Karpas-422 (cell line): ENCODE measurements at regions not wholly inside any gene's neighbourhood (a gene's known extent, or its start where the extent isn't known, plus 50 kb on each side); places are given as distances from the start of the nearest gene placed in this dataset.

Experiments used
- DNase-seq: peaks from one replicate; pipeline ENCODE4 v3.0.0-alpha.2; 2015
- H2AFZ ChIP-seq: fragments of 200-600 bp; sonication (generic); 2 replicates; pipeline ENCODE4 v1.6.1; 2014; ENCODE audit warnings: antibody characterized with exemption, low read length, mixed read lengths
- H3K27ac ChIP-seq: fragments of 200-600 bp; sonication (generic); 2 replicates; pipeline ENCODE4 v1.5.1; 2014; ENCODE audit warnings: mild to moderate bottlenecking, low read length, moderate library complexity
- H3K27me3 ChIP-seq: fragments of 200-600 bp; sonication (generic); 2 replicates; pipeline ENCODE4 v1.6.1; 2014; ENCODE audit warnings: low read length, mixed read lengths
- H3K36me3 ChIP-seq: fragments of 200-600 bp; sonication (generic); 2 replicates; pipeline ENCODE4 v1.6.1; 2014; ENCODE audit warnings: low read length, mixed read lengths; ENCODE audit not compliant: insufficient read depth
- H3K4me1 ChIP-seq: fragments of 200-600 bp; sonication (generic); 2 replicates; pipeline ENCODE4 v1.6.1; 2014; ENCODE audit warnings: mild to moderate bottlenecking, low read length, mixed read lengths
- H3K4me2 ChIP-seq: fragments of 200-600 bp; sonication (generic); 2 replicates; pipeline ENCODE4 v1.6.1; 2014; ENCODE audit warnings: low read length, low read depth, mild to moderate bottlenecking; ENCODE audit not compliant: poor library complexity, severe bottlenecking
- H3K4me3 ChIP-seq: fragments of 200-600 bp; sonication (generic); 2 replicates; pipeline ENCODE4 v1.5.1; 2014; ENCODE audit warnings: mild to moderate bottlenecking, antibody characterized with exemption, low read length, mixed read lengths
- H3K79me2 ChIP-seq: fragments of 200-600 bp; sonication (generic); 2 replicates; pipeline ENCODE4 v1.6.1; 2014; ENCODE audit warnings: mild to moderate bottlenecking, low read length, mixed read lengths
- H3K9ac ChIP-seq: fragments of 200-600 bp; sonication (generic); 2 replicates; pipeline ENCODE4 v1.6.0; 2014; ENCODE audit warnings: low read length
- H3K9me2 ChIP-seq: fragments of 200-600 bp; sonication (generic), shearing (Covaris generic); replicated peaks from 2 replicates; pipeline ENCODE4 v1.6.0; 2014; ENCODE audit warnings: mild to moderate bottlenecking, low read length, moderate library complexity; ENCODE audit not compliant: insufficient read depth
- H3K9me3 ChIP-seq: fragments of 300-700, 200-600 bp; sonication (generic); 2 replicates; pipeline ENCODE4 v1.6.1; 2014; ENCODE audit warnings: low read length, mixed read lengths
- H4K20me1 ChIP-seq: fragments of 200-600 bp; sonication (generic); 2 replicates; pipeline ENCODE4 v1.6.1; 2014; ENCODE audit warnings: mild to moderate bottlenecking, antibody characterized with exemption, low read length, low read depth; ENCODE audit not compliant: insufficient read depth

DNA sequence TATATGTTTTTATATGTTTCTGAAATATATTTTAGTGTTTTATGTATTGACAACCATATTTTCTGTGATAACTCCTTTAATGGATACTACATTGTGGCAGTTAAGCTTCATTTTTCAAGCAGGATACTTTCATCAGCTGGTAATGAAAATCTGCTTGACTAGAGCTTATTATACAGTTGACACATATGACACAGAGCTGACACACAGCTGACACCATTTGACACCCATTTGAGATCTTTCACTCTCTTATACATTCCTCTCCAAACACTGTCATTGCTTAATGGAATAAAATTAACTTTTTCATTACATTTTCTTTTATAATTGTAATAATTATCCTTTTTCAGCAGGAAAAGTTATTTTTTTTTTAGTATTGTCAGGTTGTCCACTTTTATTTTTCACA, 561.1 kb upstream of the NDST4 start:
- Histone ChIP-seq H3K27me3 (no peaks in the 10 kb centered on the region), H3K9ac (no peak overlapping the region), H3K4me2 (no peak overlapping the region), H3K4me3 (no peak overlapping the region), H4K20me1 (no peaks in the 10 kb centered on the region), H3K9me2 (no peaks in the 10 kb centered on the region), H3K79me2 (no peaks in the 10 kb centered on the region), H3K9me3 (no peaks in the 10 kb centered on the region), H3K27ac (no peak overlapping the region), H3K36me3 (no peaks in the 10 kb centered on the region), H3K4me1 (no peaks in the 10 kb centered on the region), H2AFZ (no peak overlapping the region)
- DNase-seq, result no peak

DNA sequence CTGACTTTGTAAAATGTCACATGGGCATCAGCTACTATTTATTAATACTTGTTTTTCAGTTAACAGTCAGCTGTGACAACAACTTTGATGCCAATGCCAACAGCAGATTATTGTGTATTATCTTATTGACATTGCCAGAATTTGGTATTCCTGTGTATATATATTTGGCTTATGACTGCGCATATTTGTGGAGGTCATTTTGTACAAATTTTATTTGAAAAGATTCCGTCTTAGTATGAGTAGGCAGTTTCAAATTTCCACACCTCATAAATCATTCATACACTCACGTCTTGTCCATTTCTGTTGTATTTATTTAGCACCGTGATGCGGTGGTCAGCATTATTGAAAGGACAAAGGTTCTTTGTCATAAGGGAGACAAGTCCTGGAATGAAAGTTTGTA, 558.2 kb upstream of the NDST4 start:
- no peak overlapping the region for H3K27ac ChIP-seq
- H3K4me2 ChIP-seq, result no peak overlapping the region
- no peaks in the 10 kb centered on the region for H3K27me3 ChIP-seq
- DNase-seq, result no peak
- no peak overlapping the region for H3K4me3 ChIP-seq
- H3K4me1 ChIP-seq, result no peaks in the 10 kb centered on the region
- H3K36me3 ChIP-seq, result no peaks in the 10 kb centered on the region
- no peaks in the 10 kb centered on the region for H3K9me2 ChIP-seq
- no peak overlapping the region for H3K9ac ChIP-seq
- no peaks in the 10 kb centered on the region for H4K20me1 ChIP-seq
- no peaks in the 10 kb centered on the region for H3K79me2 ChIP-seq
- no peak overlapping the region for H2AFZ ChIP-seq
- H3K9me3 ChIP-seq, result no peaks in the 10 kb centered on the region

DNA sequence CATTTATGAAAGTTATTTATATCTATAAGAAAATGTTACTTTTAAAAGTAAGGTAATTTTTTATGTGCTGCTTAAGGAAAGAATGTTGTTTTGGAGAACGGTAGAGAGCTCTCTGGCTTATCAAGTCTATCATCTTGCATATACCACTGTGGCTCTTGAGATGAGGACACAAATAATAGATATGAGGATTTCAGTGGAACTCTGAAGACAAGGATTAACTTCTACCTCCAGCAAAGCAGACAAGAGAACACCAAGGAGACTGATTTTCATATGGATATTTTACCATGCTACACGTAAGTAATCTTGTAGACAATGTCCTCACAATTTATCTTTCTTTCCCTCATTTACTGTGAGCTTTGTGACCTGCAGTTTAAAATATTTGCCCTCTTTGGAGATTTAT, 557.5 kb upstream of the NDST4 start:
- Histone ChIP-seq H3K79me2 (no peaks in the 10 kb centered on the region), H3K4me3 (no peak overlapping the region), H3K4me2 (no peak overlapping the region), H3K27ac (no peak overlapping the region), H3K9me3 (no peaks in the 10 kb centered on the region), H3K4me1 (no peaks in the 10 kb centered on the region), H3K9me2 (no peaks in the 10 kb centered on the region), H3K36me3 (no peaks in the 10 kb centered on the region), H2AFZ (no peak overlapping the region), H4K20me1 (no peaks in the 10 kb centered on the region), H3K9ac (no peak overlapping the region), H3K27me3 (no peaks in the 10 kb centered on the region)
- no peak for DNase-seq

DNA sequence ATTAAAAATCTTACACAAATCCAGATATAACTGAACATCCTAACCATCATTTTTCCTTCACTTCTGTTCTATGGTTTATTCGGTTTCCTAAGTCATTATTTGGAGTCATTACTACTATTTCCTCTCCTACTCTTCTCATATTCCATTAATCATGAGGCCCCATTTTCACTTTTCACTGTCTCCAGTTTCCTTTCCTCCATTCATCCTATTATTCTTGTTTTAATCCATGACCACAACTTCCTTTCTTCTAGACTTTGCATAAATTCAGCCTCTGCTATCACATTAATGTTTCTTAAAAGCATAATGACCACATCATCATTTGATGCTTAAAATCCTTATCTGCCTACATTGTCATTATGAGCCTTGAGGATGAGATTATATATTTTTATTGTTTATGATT, 555.0 kb upstream of the NDST4 start:
- no peaks in the 10 kb centered on the region for H3K36me3 ChIP-seq
- H3K9me3 ChIP-seq, result no peaks in the 10 kb centered on the region
- no peak overlapping the region for H3K9ac ChIP-seq
- H2AFZ ChIP-seq, result no peak overlapping the region
- no peaks in the 10 kb centered on the region for H3K79me2 ChIP-seq
- DNase-seq, result no peak
- no peak overlapping the region for H3K27ac ChIP-seq
- H3K9me2 ChIP-seq, result no peaks in the 10 kb centered on the region
- H3K27me3 ChIP-seq, result no peaks in the 10 kb centered on the region
- H4K20me1 ChIP-seq, result no peaks in the 10 kb centered on the region
- H3K4me1 ChIP-seq, result no peaks in the 10 kb centered on the region
- H3K4me2 ChIP-seq, result no peak overlapping the region
- H3K4me3 ChIP-seq, result no peak overlapping the region

DNA sequence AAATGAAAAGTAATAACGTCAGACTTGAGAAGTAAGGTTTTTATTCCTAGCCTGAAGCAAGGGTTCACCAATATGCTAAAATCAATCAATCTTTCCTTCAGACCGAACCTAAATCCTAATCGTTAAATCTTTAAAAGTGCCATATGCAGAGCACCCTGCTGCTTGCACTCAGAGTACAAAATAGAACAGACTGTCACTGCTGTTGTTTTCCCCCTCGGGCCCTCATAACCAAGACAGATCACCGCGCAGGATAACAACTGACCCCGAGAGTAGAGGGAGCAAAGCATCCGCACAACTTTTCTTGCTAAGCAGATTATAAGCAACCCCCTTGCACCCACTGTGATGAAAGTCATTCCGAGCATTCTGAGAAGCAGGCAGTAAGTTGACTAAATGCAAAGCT, 550.9 kb upstream of the NDST4 start:
- DNase-seq, result no peak
- Histone ChIP-seq H3K9me2 (no peaks in the 10 kb centered on the region), H3K79me2 (no peaks in the 10 kb centered on the region), H3K27me3 (no peaks in the 10 kb centered on the region), H4K20me1 (no peaks in the 10 kb centered on the region), H3K36me3 (no peaks in the 10 kb centered on the region), H3K9ac (no peak overlapping the region), H3K4me1 (no peaks in the 10 kb centered on the region), H3K4me3 (no peak overlapping the region), H3K4me2 (no peak overlapping the region), H3K9me3 (no peaks in the 10 kb centered on the region), H2AFZ (no peak overlapping the region), H3K27ac (no peak overlapping the region)

DNA sequence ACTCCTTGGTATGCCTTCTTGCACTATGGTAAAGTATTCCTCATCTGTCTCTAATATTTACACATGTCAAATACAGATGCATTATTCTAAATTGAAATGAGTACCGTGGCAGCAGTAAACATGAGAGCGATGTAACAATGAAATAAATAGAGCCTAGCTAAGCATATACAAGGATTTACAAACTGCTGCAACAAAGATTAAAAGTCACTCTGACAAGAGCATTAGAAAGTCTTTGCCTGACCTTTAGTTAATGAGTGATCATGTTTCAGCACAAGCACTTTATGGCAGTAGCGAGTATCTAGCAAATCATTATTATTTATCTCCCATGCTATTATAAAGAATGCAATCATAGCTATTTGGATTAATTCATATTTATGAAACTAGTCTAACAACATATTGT, 547.0 kb upstream of the NDST4 start:
- H3K9ac ChIP-seq, result no peak overlapping the region
- no peaks in the 10 kb centered on the region for H3K4me1 ChIP-seq
- H3K9me2 ChIP-seq, result no peaks in the 10 kb centered on the region
- H3K36me3 ChIP-seq, result no peaks in the 10 kb centered on the region
- no peaks in the 10 kb centered on the region for H4K20me1 ChIP-seq
- no peak overlapping the region for H2AFZ ChIP-seq
- H3K4me3 ChIP-seq, result no peak overlapping the region
- H3K4me2 ChIP-seq, result no peak overlapping the region
- no peaks in the 10 kb centered on the region for H3K9me3 ChIP-seq
- no peak for DNase-seq
- no peak overlapping the region for H3K27ac ChIP-seq
- no peaks in the 10 kb centered on the region for H3K27me3 ChIP-seq
- H3K79me2 ChIP-seq, result no peaks in the 10 kb centered on the region

DNA sequence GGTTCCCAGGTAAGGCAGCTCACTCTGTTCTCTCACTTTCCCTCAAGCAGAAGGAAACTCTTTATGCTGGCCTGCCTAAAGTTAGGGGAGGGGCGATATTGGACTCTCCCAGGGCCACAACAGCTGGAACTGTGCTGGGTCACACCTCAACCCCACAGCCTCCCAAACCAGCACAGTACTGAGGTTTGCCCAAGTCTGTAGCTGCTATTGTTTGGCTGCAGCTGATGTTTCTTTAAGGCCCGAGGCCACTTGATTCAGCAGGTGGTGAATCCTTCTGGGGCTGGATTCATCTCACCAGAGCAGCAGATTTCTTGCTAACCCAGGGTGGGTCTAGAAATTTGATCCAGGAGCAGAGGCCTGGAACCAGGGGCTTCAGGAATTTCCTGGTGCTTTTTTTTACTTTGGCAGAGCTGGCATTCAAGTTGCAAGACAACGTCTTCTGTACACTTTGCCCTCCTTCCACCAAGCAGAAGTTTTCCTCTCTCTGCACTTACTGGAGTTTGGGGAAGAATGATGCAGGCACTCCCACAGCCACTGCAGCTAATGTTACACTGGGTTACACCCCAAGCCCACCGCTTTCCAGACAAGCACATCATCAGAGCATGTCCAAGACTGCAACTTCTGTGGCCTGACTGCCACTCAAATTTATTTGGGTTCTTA, 544.7 kb upstream of the NDST4 start:
- H3K79me2 ChIP-seq, result no peaks in the 10 kb centered on the region
- H3K4me1 ChIP-seq, result no peaks in the 10 kb centered on the region
- no peak overlapping the region for H3K9ac ChIP-seq
- H3K4me2 ChIP-seq, result no peak overlapping the region
- H2AFZ ChIP-seq, result no peak overlapping the region
- H3K4me3 ChIP-seq, result no peak overlapping the region
- H3K9me2 ChIP-seq, result no peaks in the 10 kb centered on the region
- DNase-seq, result no peak
- H3K27ac ChIP-seq, result no peak overlapping the region
- no peaks in the 10 kb centered on the region for H3K27me3 ChIP-seq
- no peaks in the 10 kb centered on the region for H4K20me1 ChIP-seq
- H3K36me3 ChIP-seq, result no peaks in the 10 kb centered on the region
- H3K9me3 ChIP-seq, result no peaks in the 10 kb centered on the region

DNA sequence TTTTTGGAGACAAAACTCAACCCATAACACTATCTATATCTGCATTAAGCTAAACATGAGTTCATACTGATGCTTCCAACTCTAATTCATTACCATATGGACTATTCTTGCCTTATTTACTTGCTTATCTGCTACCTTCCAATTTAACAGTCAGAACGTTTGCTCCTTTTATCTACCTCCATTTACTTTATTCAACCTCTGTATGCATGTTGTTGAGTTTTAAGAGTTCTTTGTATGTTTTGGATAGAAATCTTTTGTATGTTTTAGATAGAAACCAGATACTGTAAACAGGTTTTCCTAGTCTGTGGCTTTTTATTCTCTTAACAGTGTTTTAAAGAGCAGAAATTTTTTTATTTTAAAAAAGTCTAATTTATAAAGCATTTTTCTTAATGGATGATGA, 542.2 kb upstream of the NDST4 start:
- Histone ChIP-seq H3K9me3 (no peaks in the 10 kb centered on the region), H2AFZ (no peak overlapping the region), H3K9me2 (no peaks in the 10 kb centered on the region), H4K20me1 (no peaks in the 10 kb centered on the region), H3K27ac (no peak overlapping the region), H3K36me3 (no peaks in the 10 kb centered on the region), H3K4me2 (no peak overlapping the region), H3K79me2 (no peaks in the 10 kb centered on the region), H3K27me3 (no peaks in the 10 kb centered on the region), H3K4me1 (no peaks in the 10 kb centered on the region), H3K4me3 (no peak overlapping the region), H3K9ac (no peak overlapping the region)
- no peak for DNase-seq

DNA sequence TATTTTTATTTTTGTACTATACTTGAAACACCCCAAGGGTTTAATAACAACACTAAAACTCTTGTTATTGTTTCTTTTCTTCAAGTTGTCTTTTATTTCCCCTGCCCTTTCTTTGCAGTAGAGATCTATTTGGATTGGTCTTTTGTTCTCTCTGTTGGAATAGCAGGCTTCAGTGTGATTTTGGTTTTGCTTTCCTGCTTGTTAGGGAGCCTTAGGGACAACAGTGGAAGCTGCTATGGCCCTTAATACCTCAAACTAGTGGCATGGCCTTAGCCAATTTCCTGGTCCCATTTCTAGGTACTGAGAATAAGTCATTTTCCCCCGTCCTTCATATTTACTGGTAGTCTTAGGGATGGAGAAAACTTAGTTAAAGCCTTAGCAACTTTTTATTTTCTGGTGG, 535.4 kb upstream of the NDST4 start:
- 0 out of 2 replicates have a peak overlapping the region, but pooled peaks have one; percentile 28 for H2AFZ ChIP-seq
- no peak for DNase-seq
- no peaks in the 10 kb centered on the region for H4K20me1 ChIP-seq
- H3K9me2 ChIP-seq, result no peaks in the 10 kb centered on the region
- H3K27ac ChIP-seq, result no peak overlapping the region
- H3K27me3 ChIP-seq, result no peaks in the 10 kb centered on the region
- no peaks in the 10 kb centered on the region for H3K79me2 ChIP-seq
- H3K4me2 ChIP-seq, result no peak overlapping the region
- H3K4me1 ChIP-seq, result no peaks in the 10 kb centered on the region
- H3K4me3 ChIP-seq, result no peak overlapping the region
- H3K9ac ChIP-seq, result no peak overlapping the region
- no peaks in the 10 kb centered on the region for H3K9me3 ChIP-seq
- no peaks in the 10 kb centered on the region for H3K36me3 ChIP-seq
